Thymus (tissue), 11 donors: ENCODE measurements at regions not wholly inside any gene's neighbourhood (a gene's known extent, or its start where the extent isn't known, plus 50 kb on each side); places are given as distances from the start of the nearest gene placed in this dataset.

Experiments used
- DNase-seq, 9 donors: peaks; one replicate each; pipeline ENCODE4 v3.0.0-alpha.2; 2013; ENCODE audit warnings: low spot score in 9 of 9, low read depth in 6 of 9, missing footprints in 1 of 9
- H3K27ac ChIP-seq, 2 donors: one replicate each; pipeline ENCODE4 v1.5.1; 2013; ENCODE audit warnings: control low read depth in 1 of 2, low read depth in 1 of 2, low read length in 1 of 2, mild to moderate bottlenecking in 1 of 2, moderate library complexity in 1 of 2
- H3K27me3 ChIP-seq, 2 donors: one replicate each; pipeline ENCODE4 v1.5.1; 2013; ENCODE audit warnings: low read length in 1 of 2; ENCODE audit not compliant: control insufficient read depth in 2 of 2, insufficient read depth in 1 of 2
- H3K36me3 ChIP-seq, 2 donors: one replicate each; pipeline ENCODE4 v1.5.1; 2013; ENCODE audit warnings: low read length in 1 of 2, mild to moderate bottlenecking in 1 of 2, moderate library complexity in 1 of 2; ENCODE audit not compliant: control insufficient read depth in 2 of 2, insufficient read depth in 2 of 2
- H3K4me1 ChIP-seq, 2 donors: one replicate each; pipeline ENCODE4 v1.5.1; 2013; ENCODE audit warnings: low read length in 2 of 2; ENCODE audit not compliant: control insufficient read depth in 2 of 2, insufficient read depth in 2 of 2
- H3K4me3 ChIP-seq, 2 donors: one replicate each; pipeline ENCODE4 v1.5.1; 2013; ENCODE audit warnings: low read length in 2 of 2, control low read depth in 1 of 2, mild to moderate bottlenecking in 1 of 2
- H3K9me3 ChIP-seq, 2 donors: one replicate each; pipeline ENCODE4 v1.5.1; 2013; ENCODE audit warnings: low read length in 1 of 2, mild to moderate bottlenecking in 1 of 2; ENCODE audit not compliant: control insufficient read depth in 2 of 2, insufficient read depth in 1 of 2
- WGBS: extraction: QIAGEN DNeasy Blood & Tissue Kit; methylation state at CpG from one replicate; pipeline ENCODE4 v1.1.7; 2013; 5-methylcytosine and 5-hydroxymethylcytosine counted together
- donor health status: healthy.

DNA sequence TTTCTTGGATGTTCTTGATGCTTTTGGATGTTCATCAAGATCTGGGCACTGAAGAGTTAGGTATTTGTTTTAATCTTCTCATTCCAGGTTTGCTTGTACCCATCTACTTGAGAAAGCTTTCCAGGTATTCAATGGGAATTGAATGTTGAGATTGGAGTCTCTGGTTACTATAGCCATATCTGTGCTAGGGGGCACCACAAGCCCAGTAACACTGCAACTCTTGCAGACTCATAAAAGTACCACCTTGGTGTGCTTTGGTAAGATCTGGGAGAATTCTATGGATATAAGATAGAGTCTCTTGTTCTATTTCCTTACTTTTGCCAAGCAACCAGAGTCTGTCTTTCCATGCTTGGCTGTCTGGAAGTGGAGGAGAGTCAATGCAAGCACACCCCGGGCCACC lies 518.9 kb upstream of the VRK2 start:
- WGBS, result 94% methylated on average over 1 of the region's 1 CpG
- Histone ChIP-seq H3K9me3 (peaks cover 1 to 4% of the 10 kb centered on the region in 2 donors), H3K4me3 (no peak overlapping the region), H3K27me3 (no peaks in the 10 kb centered on the region), H3K4me1 (no peaks in the 10 kb centered on the region), H3K27ac (no peak overlapping the region), H3K36me3 (no peaks in the 10 kb centered on the region)
- DNase-seq, result no peak

GRCh38 chr2:57528499-57528898 lies 518.1 kb upstream of the VRK2 start:
- Histone ChIP-seq H3K27me3 (no peaks in the 10 kb centered on the region), H3K36me3 (no peaks in the 10 kb centered on the region), H3K27ac (no peak overlapping the region), H3K9me3 (peaks cover 1 to 4% of the 10 kb centered on the region in 2 donors), H3K4me3 (no peak overlapping the region), H3K4me1 (no peaks in the 10 kb centered on the region)
- no peak for DNase-seq
- WGBS, result 96% methylated on average over 3 of the region's 3 CpGs

- Histone ChIP-seq H3K4me1 (no peaks in the 10 kb centered on the region), H3K27me3 (no peaks in the 10 kb centered on the region), H3K36me3 (no peaks in the 10 kb centered on the region), H3K9me3 (no peaks in the 10 kb centered on the region), H3K27ac (no peak overlapping the region), H3K4me3 (no peak overlapping the region)
- DNase-seq, result no peak
Observed at GRCh38 chr2:57534358-57534757, 512.2 kb upstream of the VRK2 start.

- no peaks in the 10 kb centered on the region for H3K27me3 ChIP-seq
- H3K27ac ChIP-seq, result no peak overlapping the region
- no peaks in the 10 kb centered on the region for H3K36me3 ChIP-seq
- H3K4me3 ChIP-seq, result no peak overlapping the region
- DNase-seq, result no peak
- 0% methylated on average over 1 of the region's 1 CpG for WGBS
- no peaks in the 10 kb centered on the region for H3K9me3 ChIP-seq
- H3K4me1 ChIP-seq, result no peaks in the 10 kb centered on the region
Observed at GRCh38 chr2:57536535-57537231, 509.9 kb upstream of the VRK2 start.

GRCh38 chr2:57539761-57540160 lies 506.8 kb upstream of the VRK2 start:
- H3K9me3 ChIP-seq, result no peaks in the 10 kb centered on the region
- DNase-seq, result no peak
- H3K4me1 ChIP-seq, result no peaks in the 10 kb centered on the region
- no peak overlapping the region for H3K4me3 ChIP-seq
- WGBS, result 93% methylated on average over 3 of the region's 3 CpGs
- no peaks in the 10 kb centered on the region for H3K27me3 ChIP-seq
- no peak overlapping the region for H3K27ac ChIP-seq
- H3K36me3 ChIP-seq, result no peaks in the 10 kb centered on the region

DNA sequence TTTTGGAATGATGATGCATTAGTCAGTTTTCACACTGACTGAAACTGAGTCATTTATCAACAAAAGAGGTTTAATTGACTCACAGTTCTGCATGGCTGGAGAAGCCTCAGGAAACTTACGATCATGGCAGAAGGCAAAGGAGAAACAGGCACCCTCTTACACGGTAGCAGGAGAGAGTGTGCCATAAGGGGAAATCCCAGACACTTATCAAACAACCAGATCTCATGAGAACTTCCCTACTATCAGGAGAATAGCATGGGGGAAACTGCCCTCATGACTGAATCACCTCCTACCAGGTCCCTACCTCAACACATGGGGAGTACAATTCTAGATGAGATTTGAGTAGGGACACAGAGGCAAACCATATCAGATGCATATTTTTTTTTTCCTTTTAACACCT lies 504.5 kb upstream of the VRK2 start:
- Histone ChIP-seq H3K27ac (no peak overlapping the region), H3K27me3 (no peaks in the 10 kb centered on the region), H3K4me3 (no peak overlapping the region), H3K4me1 (peaks cover 2 to 5% of the 10 kb centered on the region in 2 donors), H3K9me3 (no peaks in the 10 kb centered on the region), H3K36me3 (no peaks in the 10 kb centered on the region)
- DNase-seq, result no peak
- WGBS, result 57% methylated on average over 2 of the region's 2 CpGs

DNA sequence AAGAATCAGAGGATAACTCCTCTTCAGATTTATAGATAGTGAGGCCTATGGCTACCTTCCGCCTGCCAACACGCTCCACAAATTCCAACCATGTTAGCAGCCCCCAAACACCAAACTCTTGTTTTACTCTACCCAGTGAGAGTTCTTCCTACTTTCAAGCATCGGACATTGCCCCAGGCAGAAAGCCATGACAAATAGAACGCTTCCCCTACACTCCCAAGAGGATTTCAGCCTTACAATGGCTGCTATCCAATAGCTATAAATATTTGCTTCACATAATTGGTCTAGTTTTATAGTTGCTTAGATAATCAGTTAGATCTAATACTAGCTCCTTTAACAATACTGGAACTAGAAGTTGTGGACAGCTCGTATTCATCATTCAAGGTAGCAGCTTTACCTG lies 503.4 kb upstream of the VRK2 start:
- H3K36me3 ChIP-seq, result no peaks in the 10 kb centered on the region
- H3K27ac ChIP-seq, result no peak overlapping the region
- H3K4me1 ChIP-seq, result peaks cover 2 to 9% of the 10 kb centered on the region in 2 donors
- DNase-seq, result no peak
- no peaks in the 10 kb centered on the region for H3K27me3 ChIP-seq
- no peaks in the 10 kb centered on the region for H3K9me3 ChIP-seq
- 96% methylated on average over 5 of the region's 5 CpGs for WGBS
- no peak overlapping the region for H3K4me3 ChIP-seq

DNA sequence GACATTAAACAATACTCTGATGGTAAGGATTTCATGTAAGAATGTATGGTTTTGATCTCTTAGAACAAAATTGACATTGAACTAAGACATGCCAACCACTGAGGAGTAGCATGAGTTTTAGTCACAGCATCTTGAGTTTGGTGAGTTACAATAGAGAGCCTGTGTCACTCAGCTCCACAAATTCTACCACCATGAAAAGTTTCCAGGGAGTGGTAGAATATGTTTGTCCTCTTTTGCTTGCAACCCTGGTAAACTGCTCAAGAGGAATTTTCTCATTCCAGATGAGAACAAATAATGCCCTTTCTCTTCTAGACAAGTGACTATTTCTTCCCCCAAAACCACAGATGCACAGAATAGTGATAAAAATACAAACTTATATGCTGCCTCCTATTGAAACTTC lies 502.0 kb upstream of the VRK2 start:
- H3K27ac ChIP-seq, result no peak overlapping the region
- no peak overlapping the region for H3K4me3 ChIP-seq
- H3K4me1 ChIP-seq, result peaks cover 2 to 9% of the 10 kb centered on the region in 2 donors
- no peaks in the 10 kb centered on the region for H3K9me3 ChIP-seq
- DNase-seq, result no peak
- no peaks in the 10 kb centered on the region for H3K36me3 ChIP-seq
- no peaks in the 10 kb centered on the region for H3K27me3 ChIP-seq

GRCh38 chr2:57546478-57546877 lies 500.1 kb upstream of the VRK2 start:
- Histone ChIP-seq H3K27me3 (no peaks in the 10 kb centered on the region), H3K4me1 (peaks cover 2 to 15% of the 10 kb centered on the region in 2 donors), H3K4me3 (no peak overlapping the region), H3K36me3 (no peaks in the 10 kb centered on the region), H3K27ac (peak overlapping the region in 1 of 2 donors; percentile 87), H3K9me3 (no peaks in the 10 kb centered on the region)
- no peak for DNase-seq
